ENCODE measurements at regions not wholly inside any gene's neighbourhood (a gene's known extent, or its start where the extent isn't known, plus 50 kb on each side); places are given as distances from the start of the nearest gene placed in this dataset.

DNA sequence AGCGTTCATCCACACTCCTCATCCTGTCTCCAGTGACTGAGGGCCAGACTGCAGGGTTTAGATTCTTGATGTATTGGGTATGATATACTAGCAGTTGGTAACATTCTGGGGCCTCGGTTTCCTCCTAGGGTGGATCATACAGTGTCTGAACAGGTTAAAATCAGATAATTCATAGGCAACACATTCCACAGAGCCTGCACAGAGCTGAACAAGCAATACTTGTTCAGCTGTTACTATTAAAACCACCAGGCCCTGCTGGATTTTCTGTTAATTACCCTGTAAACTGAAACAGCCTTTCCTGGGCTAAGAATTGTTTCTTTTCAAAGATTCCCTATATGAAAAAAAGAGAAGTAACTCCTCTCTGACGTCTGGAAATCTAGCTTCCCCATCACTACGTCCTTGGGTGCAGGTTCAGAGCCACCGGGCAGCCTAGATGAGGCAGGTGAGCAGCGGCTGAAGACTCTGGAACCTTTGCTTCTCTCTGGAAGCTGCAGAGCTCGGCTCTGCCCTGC, 1313.5 kb upstream of the WWC1 start:
- TF ChIP-seq CEBPB (IDR thresholded peaks at IDR 0.05; ENCODE audit: borderline replicate concordance, low read depth, low read length) (no peak), NFIC (IDR thresholded peaks at IDR 0.05; ENCODE audit: low read length) (no peak), ZBTB20 (CRISPR knock-in tag; IDR thresholded peaks at IDR 0.05; ENCODE audit: borderline replicate concordance, low read depth) (no peak)
